Epithelial cell of proximal tubule (primary cell): ENCODE measurements at regions not wholly inside any gene's neighbourhood (a gene's known extent, or its start where the extent isn't known, plus 50 kb on each side); places are given as distances from the start of the nearest gene placed in this dataset.

ENCODE experiments used
- DNase-seq: peaks from one replicate; pipeline ENCODE4 v3.0.0-alpha.2; 2011; ENCODE audit warnings: low read depth
- H3K4me3 ChIP-seq: 2 replicates; pipeline ENCODE4 v1.5.1; 2011; ENCODE audit warnings: low read depth, mild to moderate bottlenecking, low read length
- TF ChIP-seq, protein P1 (sequence below): conservative IDR thresholded peaks from 2 replicates; pipeline ENCODE4 v1.5.1; 2012; ENCODE audit warnings: low read depth, mild to moderate bottlenecking, low read length

GRCh38 chr16:73713251-73713650, 583.4 kb upstream of the PSMD7 start:
- DNase-seq: no peak
- no peak overlapping the region for H3K4me3 ChIP-seq
- TF ChIP-seq, protein P1, sequence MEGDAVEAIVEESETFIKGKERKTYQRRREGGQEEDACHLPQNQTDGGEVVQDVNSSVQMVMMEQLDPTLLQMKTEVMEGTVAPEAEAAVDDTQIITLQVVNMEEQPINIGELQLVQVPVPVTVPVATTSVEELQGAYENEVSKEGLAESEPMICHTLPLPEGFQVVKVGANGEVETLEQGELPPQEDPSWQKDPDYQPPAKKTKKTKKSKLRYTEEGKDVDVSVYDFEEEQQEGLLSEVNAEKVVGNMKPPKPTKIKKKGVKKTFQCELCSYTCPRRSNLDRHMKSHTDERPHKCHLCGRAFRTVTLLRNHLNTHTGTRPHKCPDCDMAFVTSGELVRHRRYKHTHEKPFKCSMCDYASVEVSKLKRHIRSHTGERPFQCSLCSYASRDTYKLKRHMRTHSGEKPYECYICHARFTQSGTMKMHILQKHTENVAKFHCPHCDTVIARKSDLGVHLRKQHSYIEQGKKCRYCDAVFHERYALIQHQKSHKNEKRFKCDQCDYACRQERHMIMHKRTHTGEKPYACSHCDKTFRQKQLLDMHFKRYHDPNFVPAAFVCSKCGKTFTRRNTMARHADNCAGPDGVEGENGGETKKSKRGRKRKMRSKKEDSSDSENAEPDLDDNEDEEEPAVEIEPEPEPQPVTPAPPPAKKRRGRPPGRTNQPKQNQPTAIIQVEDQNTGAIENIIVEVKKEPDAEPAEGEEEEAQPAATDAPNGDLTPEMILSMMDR: no peak

DNA sequence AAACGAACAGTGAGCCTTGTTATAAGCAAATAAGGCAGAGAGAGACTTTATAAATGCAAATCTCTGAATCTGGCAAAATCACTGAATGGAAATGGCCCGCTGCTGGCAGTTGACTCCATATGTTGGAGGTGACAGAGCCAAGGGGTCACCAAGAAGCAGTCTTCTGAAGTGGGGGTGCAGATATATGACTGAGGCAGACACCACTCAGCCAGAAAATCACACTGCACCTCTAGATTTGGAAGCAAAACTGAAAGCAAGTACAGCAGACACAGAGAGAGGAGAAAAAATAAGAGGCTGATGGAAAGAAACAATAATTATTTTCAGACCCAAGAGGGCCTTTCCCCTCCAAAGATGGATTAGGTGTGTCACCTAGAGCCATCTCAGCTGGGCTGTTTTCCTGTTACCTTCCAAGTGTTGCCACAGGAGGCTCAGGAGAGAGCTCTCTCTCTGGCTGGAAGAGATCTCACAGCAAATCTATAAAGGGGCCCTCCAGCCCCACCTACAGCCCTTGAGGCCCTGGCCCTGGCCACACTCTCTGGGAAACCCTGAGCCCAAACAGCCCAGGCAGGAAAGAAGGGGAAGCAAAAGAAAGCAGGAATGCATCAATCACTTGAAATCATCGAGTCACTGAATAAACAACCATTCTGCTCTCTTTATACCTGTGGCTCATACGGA, 585.1 kb upstream of the PSMD7 start:
- TF ChIP-seq, protein P1: no peak
- DNase-seq: no peak
- no peak overlapping the region for H3K4me3 ChIP-seq

DNA sequence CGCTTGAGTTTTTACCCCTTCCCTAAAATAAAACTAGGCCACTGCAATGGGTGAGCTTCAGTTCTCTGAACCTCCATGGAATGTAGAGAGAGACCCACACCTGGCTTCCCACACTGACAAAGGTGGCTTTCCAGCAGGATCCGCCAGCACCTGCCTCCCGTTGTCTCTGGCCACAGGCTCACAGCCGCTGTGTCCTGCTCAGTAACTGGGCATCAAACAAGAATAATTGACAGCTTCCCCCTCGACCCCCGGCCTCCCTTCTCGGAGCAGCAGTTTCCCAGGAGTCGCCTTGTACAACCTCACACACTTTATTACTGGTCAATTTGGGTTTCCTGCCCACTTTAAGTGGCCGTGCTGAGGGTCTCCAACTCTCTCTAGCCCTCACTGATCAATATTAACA, 586.1 kb upstream of the PSMD7 start:
- TF ChIP-seq, protein P1: no peak
- no peak for DNase-seq
- no peak overlapping the region for H3K4me3 ChIP-seq

DNA sequence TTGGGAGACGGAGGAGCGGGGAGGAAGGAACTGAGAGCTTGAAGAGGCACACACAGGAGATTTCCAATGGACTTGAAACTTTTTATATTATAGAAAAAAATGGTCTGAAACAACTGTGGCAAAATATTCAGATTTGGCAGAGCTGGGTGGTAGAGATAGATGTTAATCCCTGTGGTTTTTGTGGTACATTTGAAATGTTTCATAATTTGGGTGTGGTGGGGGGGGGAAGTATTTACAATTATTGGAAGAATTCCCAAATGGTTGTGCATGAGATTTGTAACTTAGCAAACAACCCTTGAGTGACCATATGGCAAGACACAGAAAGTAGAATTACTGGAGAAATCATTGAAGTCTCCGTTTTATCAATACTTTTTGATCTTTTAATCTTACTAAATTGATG, 588.8 kb upstream of the PSMD7 start:
- no peak overlapping the region for H3K4me3 ChIP-seq
- DNase-seq: no peak
- TF ChIP-seq, protein P1: no peak

DNA sequence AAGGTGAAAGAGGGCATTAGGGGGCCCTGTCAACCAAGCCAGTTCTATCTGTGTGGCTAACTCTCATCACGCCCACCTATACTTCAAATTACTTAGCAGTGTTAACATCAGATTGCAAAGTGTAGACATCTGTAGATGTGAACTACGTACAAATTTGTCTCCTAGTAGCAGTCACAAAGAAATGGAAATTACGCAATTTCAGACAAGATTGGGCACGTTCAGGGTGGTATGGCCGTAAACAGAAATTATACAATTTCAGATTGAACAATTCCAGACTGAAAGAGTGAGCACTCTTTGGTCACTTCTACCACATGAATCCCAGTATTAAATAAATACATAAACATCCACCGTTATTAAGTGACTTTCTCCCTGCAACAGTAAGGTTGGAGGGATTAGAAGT, 592.7 kb upstream of the PSMD7 start:
- H3K4me3 ChIP-seq: no peak overlapping the region
- DNase-seq: no peak
- TF ChIP-seq, protein P1: no peak

GRCh38 chr16:73697336-73697735, 599.3 kb upstream of the PSMD7 start:
- no peak for DNase-seq
- TF ChIP-seq, protein P1: no peak
- no peak overlapping the region for H3K4me3 ChIP-seq

DNA sequence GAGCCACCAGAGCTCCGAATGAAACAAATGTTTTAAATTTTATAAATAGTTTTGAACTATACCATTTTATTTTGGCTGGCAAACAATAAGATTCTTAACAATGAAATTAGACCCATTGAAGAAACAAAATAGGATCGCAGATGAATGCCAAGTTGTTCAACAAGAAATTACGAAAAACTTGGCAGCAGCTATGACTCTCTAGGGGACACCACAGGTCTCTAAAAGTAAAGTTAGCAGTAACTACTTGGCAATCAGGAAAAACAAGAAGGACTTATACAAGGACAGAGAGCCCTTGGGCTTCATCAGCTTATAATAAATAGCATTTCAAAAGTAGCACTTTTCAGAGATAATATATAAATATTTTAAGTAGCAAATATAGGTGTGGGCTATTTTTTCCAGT, 603.8 kb upstream of the PSMD7 start:
- no peak overlapping the region for H3K4me3 ChIP-seq
- DNase-seq: no peak
- TF ChIP-seq, protein P1: no peak
